Activated T-helper 2 cell treated with anti-CD3 and anti-CD28 coated beads, Interferon-gamma antibody, Interleukin-2, Interleukin-4, amounts not matched to agents 10 μg/mL and 5 μg/mL and 100 μg/mL, durations not matched to agents 14 hours and 24 hours and 36 hours (primary cell): ENCODE measurements at regions not wholly inside any gene's neighbourhood (a gene's known extent, or its start where the extent isn't known, plus 50 kb on each side); places are given as distances from the start of the nearest gene placed in this dataset.

Experiments
- DNase-seq: peaks from one replicate; pipeline ENCODE4 v3.0.0; 2021; ENCODE audit warnings: low spot score
- H3K27ac Mint-ChIP-seq: one replicate; pipeline ENCODE4 v1.8.0; 2021; ENCODE audit warnings: mixed read lengths
- H3K27me3 Mint-ChIP-seq: one replicate; pipeline ENCODE4 v1.8.0; 2021; ENCODE audit warnings: low read depth, mixed read lengths
- H3K36me3 Mint-ChIP-seq: one replicate; pipeline ENCODE4 v1.8.0; 2021; ENCODE audit warnings: low read depth, mixed read lengths
- H3K4me1 Mint-ChIP-seq: one replicate; pipeline ENCODE4 v1.8.0; 2021; ENCODE audit warnings: low read depth, mixed read lengths
- H3K4me3 Mint-ChIP-seq: one replicate; pipeline ENCODE4 v1.8.0; 2021; ENCODE audit warnings: low read depth, mild to moderate bottlenecking, moderate library complexity, mixed read lengths
- H3K9me3 Mint-ChIP-seq: one replicate; pipeline ENCODE4 v1.8.0; 2021; ENCODE audit warnings: mixed read lengths
- intact Hi-C: fragments of 100-400 bp; cut with micrococcal nuclease; formaldehyde crosslinking; loops from one replicate; pipeline ENCODE4 v1.15.1; 2023

- DNase-seq: no peak
- Mint-ChIP-seq H3K4me3 (no peak overlapping the region), H3K9me3 (peaks cover 31% of the 10 kb centered on the region), H3K27me3 (no peaks in the 10 kb centered on the region), H3K27ac (no peak overlapping the region), H3K4me1 (no peaks in the 10 kb centered on the region), H3K36me3 (no peaks in the 10 kb centered on the region)
- intact Hi-C loops: no loop called here
Observed at GRCh38 chr5:20056933-20057332, 68.9 kb upstream of the CDH18 start.

GRCh38 chr5:20055301-20055700 lies 67.3 kb upstream of the CDH18 start:
- intact Hi-C loops: no loop called here
- DNase-seq: no peak
- no peaks in the 10 kb centered on the region for H3K36me3 Mint-ChIP-seq
- no peak overlapping the region for H3K27ac Mint-ChIP-seq
- no peaks in the 10 kb centered on the region for H3K4me1 Mint-ChIP-seq
- no peak overlapping the region for H3K4me3 Mint-ChIP-seq
- H3K27me3 Mint-ChIP-seq: no peaks in the 10 kb centered on the region
- H3K9me3 Mint-ChIP-seq: peaks cover 32% of the 10 kb centered on the region

- DNase-seq: no peak
- Mint-ChIP-seq H3K27ac (no peak overlapping the region), H3K9me3 (peaks cover 40% of the 10 kb centered on the region), H3K36me3 (no peaks in the 10 kb centered on the region), H3K4me3 (no peak overlapping the region), H3K27me3 (no peaks in the 10 kb centered on the region), H3K4me1 (no peaks in the 10 kb centered on the region)
- intact Hi-C loops: no loop called here
Observed at GRCh38 chr5:20050262-20050661, 62.3 kb upstream of the CDH18 start.

- Mint-ChIP-seq H3K36me3 (no peaks in the 10 kb centered on the region), H3K9me3 (peaks cover 45% of the 10 kb centered on the region), H3K27ac (no peak overlapping the region), H3K4me3 (no peak overlapping the region), H3K4me1 (no peaks in the 10 kb centered on the region), H3K27me3 (no peaks in the 10 kb centered on the region)
- intact Hi-C loops: no loop called here
- no peak for DNase-seq
Observed at GRCh38 chr5:20044460-20044859, 56.5 kb upstream of the CDH18 start.

- no peak for DNase-seq
- Mint-ChIP-seq H3K9me3 (peaks cover 54% of the 10 kb centered on the region), H3K27me3 (no peaks in the 10 kb centered on the region), H3K36me3 (no peaks in the 10 kb centered on the region), H3K27ac (no peak overlapping the region), H3K4me3 (no peak overlapping the region), H3K4me1 (no peaks in the 10 kb centered on the region)
- intact Hi-C loops: no loop called here
Observed at GRCh38 chr5:20041326-20042274, 53.6 kb upstream of the CDH18 start.

GRCh38 chr5:20040901-20041300 lies 52.9 kb upstream of the CDH18 start:
- H3K36me3 Mint-ChIP-seq: no peaks in the 10 kb centered on the region
- no peaks in the 10 kb centered on the region for H3K4me1 Mint-ChIP-seq
- no peak for DNase-seq
- no peak overlapping the region for H3K27ac Mint-ChIP-seq
- H3K4me3 Mint-ChIP-seq: no peak overlapping the region
- H3K27me3 Mint-ChIP-seq: no peaks in the 10 kb centered on the region
- peaks cover 50% of the 10 kb centered on the region for H3K9me3 Mint-ChIP-seq
- intact Hi-C loops: no loop called here
